Fibroblast of lung (primary cell): ENCODE measurements at regions not wholly inside any gene's neighbourhood (a gene's known extent, or its start where the extent isn't known, plus 50 kb on each side); places are given as distances from the start of the nearest gene placed in this dataset.

Source experiments
- DNase-seq, 2 donors: peaks; one replicate each; pipeline versions ENCODE4 v3.0.0 to v3.0.0-alpha.2; 2010; ENCODE audit warnings: low read depth in 2 of 2
- H2AFZ ChIP-seq: 2 replicates; pipeline ENCODE4 v1.5.1; 2012; ENCODE audit warnings: low read length, control low read depth, inconsistent platforms
- H3K27ac ChIP-seq: 2 replicates; pipeline ENCODE4 v1.5.1; 2011; ENCODE audit warnings: low read length, control low read depth; ENCODE audit not compliant: insufficient read depth
- H3K27me3 ChIP-seq: 2 replicates; pipeline ENCODE4 v1.5.1; 2011; ENCODE audit warnings: mild to moderate bottlenecking, low read length; ENCODE audit not compliant: control insufficient read depth, insufficient read depth
- H3K36me3 ChIP-seq: 2 replicates; pipeline ENCODE4 v1.5.1; 2011; ENCODE audit warnings: low read length; ENCODE audit not compliant: control insufficient read depth, insufficient read depth
- H3K4me1 ChIP-seq: 2 replicates; pipeline ENCODE4 v1.5.1; 2011; ENCODE audit warnings: low read length; ENCODE audit not compliant: control insufficient read depth, insufficient read depth; ENCODE audit errors: extremely low read depth
- H3K4me2 ChIP-seq: 2 replicates; pipeline ENCODE4 v1.5.1; 2011; ENCODE audit warnings: low read length, control low read depth; ENCODE audit not compliant: insufficient read depth; ENCODE audit errors: extremely low read depth
- H3K4me3 ChIP-seq, 4 experiments: fragments of 200-600 bp in 1 of 4; sonication (generic) in 1 of 4; replicated peaks in 1 of 4; 2 replicates each; pipeline ENCODE4 v1.5.1; 2011 to 2016; ENCODE audit warnings: low read length in 4 of 4, low read depth in 3 of 4, mild to moderate bottlenecking in 3 of 4, control low read depth in 2 of 4, inconsistent platforms in 1 of 4, mixed read lengths in 1 of 4; ENCODE audit not compliant: insufficient read depth in 1 of 4; ENCODE audit errors: control extremely low read depth in 1 of 4
- H3K79me2 ChIP-seq: 2 replicates; pipeline ENCODE4 v1.5.1; 2012; ENCODE audit warnings: mild to moderate bottlenecking, low read length, inconsistent platforms; ENCODE audit not compliant: control insufficient read depth, insufficient read depth
- H3K9ac ChIP-seq: 2 replicates; pipeline ENCODE4 v1.5.1; 2011; ENCODE audit warnings: mild to moderate bottlenecking, low read length, control low read depth; ENCODE audit not compliant: insufficient read depth
- H3K9me3 ChIP-seq: 2 replicates; pipeline ENCODE4 v1.5.1; 2012; ENCODE audit warnings: low read depth, low read length; ENCODE audit not compliant: control insufficient read depth, insufficient read depth
- H4K20me1 ChIP-seq: 2 replicates; pipeline ENCODE4 v1.5.1; 2011; ENCODE audit warnings: low read length; ENCODE audit not compliant: control insufficient read depth, insufficient read depth; ENCODE audit errors: extremely low read depth
- EZH2 ChIP-seq: IDR thresholded peaks from 2 replicates; pipeline ENCODE4 v1.5.1; 2012; ENCODE audit warnings: low read length, control low read depth, mild to moderate bottlenecking; ENCODE audit errors: missing control alignments
- TF ChIP-seq, protein P1 (sequence below), 2 donors: IDR thresholded peaks in 1 of 2; conservative IDR thresholded peaks in 1 of 2; 1 replicate in 1 of 2; 2 replicates in 1 of 2; pipeline ENCODE4 v1.5.1; 2011 to 2012; ENCODE audit warnings: low read length in 2 of 2, control low read depth in 1 of 2, inconsistent platforms in 1 of 2, low read depth in 1 of 2, mild to moderate bottlenecking in 1 of 2

DNA sequence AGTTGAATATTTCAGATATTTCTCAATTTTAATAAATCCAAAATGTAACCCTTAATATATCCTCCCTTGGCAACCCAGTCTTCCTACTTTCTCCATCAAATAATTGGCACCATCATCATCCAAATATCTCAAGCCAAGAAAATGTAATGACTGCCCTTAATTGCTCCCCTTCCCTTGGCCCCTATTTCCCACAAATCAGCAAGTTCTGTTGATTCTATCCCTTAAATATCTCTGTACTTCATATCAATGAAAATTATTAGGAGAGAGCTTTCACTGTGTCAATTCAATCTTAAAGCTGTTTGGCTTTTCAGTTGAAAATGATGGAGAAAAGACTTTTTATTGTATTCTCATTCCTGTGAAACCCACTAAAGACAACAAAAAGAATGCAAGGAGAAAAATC is 349.8 kb downstream of the HINT1 start:
- Histone ChIP-seq H3K4me3 (no peak overlapping the region), H3K9me3 (no peaks in the 10 kb centered on the region), H3K36me3 (no peaks in the 10 kb centered on the region), H3K27me3 (no peaks in the 10 kb centered on the region), H3K79me2 (no peaks in the 10 kb centered on the region), H3K9ac (no peak overlapping the region), H2AFZ (no peak overlapping the region), H3K27ac (no peak overlapping the region), H3K4me1 (no peaks in the 10 kb centered on the region), H3K4me2 (no peak overlapping the region), H4K20me1 (no peaks in the 10 kb centered on the region)
- no peak for DNase-seq
- TF ChIP-seq, protein P1, sequence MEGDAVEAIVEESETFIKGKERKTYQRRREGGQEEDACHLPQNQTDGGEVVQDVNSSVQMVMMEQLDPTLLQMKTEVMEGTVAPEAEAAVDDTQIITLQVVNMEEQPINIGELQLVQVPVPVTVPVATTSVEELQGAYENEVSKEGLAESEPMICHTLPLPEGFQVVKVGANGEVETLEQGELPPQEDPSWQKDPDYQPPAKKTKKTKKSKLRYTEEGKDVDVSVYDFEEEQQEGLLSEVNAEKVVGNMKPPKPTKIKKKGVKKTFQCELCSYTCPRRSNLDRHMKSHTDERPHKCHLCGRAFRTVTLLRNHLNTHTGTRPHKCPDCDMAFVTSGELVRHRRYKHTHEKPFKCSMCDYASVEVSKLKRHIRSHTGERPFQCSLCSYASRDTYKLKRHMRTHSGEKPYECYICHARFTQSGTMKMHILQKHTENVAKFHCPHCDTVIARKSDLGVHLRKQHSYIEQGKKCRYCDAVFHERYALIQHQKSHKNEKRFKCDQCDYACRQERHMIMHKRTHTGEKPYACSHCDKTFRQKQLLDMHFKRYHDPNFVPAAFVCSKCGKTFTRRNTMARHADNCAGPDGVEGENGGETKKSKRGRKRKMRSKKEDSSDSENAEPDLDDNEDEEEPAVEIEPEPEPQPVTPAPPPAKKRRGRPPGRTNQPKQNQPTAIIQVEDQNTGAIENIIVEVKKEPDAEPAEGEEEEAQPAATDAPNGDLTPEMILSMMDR (conservative IDR thresholded peaks at IDR 0.05 in 1 of 2, IDR thresholded peaks at IDR 0.05 in 1 of 2; ENCODE audit: low read depth in 1 of 2, low read length in 2 of 2): no peak
- TF ChIP-seq EZH2: no peak

DNA sequence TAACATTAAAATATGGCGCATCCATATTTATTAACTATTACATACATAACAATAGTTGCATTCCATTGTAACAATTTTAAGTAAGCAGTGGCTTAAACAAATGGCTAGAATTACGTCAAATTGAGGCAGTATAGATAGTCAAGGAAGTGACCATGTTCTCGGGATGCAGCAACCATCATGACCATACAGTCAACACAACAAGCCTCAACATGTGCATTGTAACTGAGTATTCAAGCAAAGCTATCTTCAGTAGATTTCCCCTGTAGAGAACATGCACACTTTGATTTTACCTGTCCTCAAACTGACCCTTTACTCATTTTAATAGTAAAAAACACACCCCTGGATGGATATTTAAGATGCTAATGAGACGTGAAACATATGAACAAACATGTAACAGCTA is 356.4 kb downstream of the HINT1 start:
- no peak for DNase-seq
- Histone ChIP-seq H3K36me3 (no peaks in the 10 kb centered on the region), H3K79me2 (no peaks in the 10 kb centered on the region), H2AFZ (no peak overlapping the region), H3K4me1 (no peaks in the 10 kb centered on the region), H3K9ac (no peak overlapping the region), H3K27me3 (no peaks in the 10 kb centered on the region), H4K20me1 (no peaks in the 10 kb centered on the region), H3K27ac (no peak overlapping the region), H3K4me3 (no peak overlapping the region), H3K9me3 (no peaks in the 10 kb centered on the region), H3K4me2 (no peak overlapping the region)
- TF ChIP-seq EZH2: no peak
- TF ChIP-seq, protein P1 (conservative IDR thresholded peaks at IDR 0.05 in 1 of 2, IDR thresholded peaks at IDR 0.05 in 1 of 2; ENCODE audit: low read depth in 1 of 2, low read length in 2 of 2): no peak

DNA sequence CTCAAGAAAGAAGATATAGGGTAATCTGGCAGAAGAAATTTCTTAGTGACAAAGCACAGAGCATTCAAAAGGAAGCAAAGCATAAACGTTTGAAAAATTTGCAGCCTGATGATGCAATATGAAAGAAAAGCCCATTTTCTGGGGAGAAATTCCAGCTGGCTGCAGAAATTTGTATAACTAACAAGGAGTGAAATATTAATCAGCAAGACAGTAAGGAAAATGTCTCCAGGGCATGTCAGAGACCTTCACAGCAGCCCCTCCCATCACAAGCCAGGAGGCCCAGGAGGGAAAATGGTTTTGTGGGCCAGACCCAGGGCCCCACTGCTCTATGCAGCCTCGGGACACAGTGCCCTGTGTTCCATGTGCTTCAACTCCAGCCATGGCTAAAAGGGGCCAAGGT is 359.4 kb downstream of the HINT1 start:
- Histone ChIP-seq H4K20me1 (no peaks in the 10 kb centered on the region), H3K9me3 (no peaks in the 10 kb centered on the region), H3K36me3 (no peaks in the 10 kb centered on the region), H3K27me3 (no peaks in the 10 kb centered on the region), H3K27ac (no peak overlapping the region), H3K4me3 (no peak overlapping the region), H3K4me2 (no peak overlapping the region), H3K9ac (no peak overlapping the region), H3K4me1 (no peaks in the 10 kb centered on the region), H2AFZ (no peak overlapping the region), H3K79me2 (no peaks in the 10 kb centered on the region)
- no peak for TF ChIP-seq EZH2
- TF ChIP-seq, protein P1 (conservative IDR thresholded peaks at IDR 0.05 in 1 of 2, IDR thresholded peaks at IDR 0.05 in 1 of 2; ENCODE audit: low read depth in 1 of 2, low read length in 2 of 2): no peak
- DNase-seq: no peak
